IMR-90 (cell line): ENCODE measurements at regions not wholly inside any gene's neighbourhood (a gene's known extent, or its start where the extent isn't known, plus 50 kb on each side); places are given as distances from the start of the nearest gene placed in this dataset.

Experiments used
- CEBPB ChIP-seq: IDR thresholded peaks from 2 replicates; pipeline ENCODE4 v1.6.1; 2012; ENCODE audit warnings: low read depth, low read length, improper control_type of control experiment
- CTCF ChIP-seq: conservative IDR thresholded peaks from 2 replicates; pipeline ENCODE4 v1.5.1; 2012; ENCODE audit warnings: mild to moderate bottlenecking, low read depth, low read length, improper control_type of control experiment
- MXI1 ChIP-seq: IDR thresholded peaks from 2 replicates; pipeline ENCODE4 v1.6.1; 2012; ENCODE audit warnings: low read depth, mild to moderate bottlenecking, low read length, moderate library complexity, borderline replicate concordance
- NFE2L2 ChIP-seq: fragments of 150-350 bp; IDR thresholded peaks from 2 replicates; pipeline ENCODE4 v1.6.1; 2016; ENCODE audit warnings: low read depth, mild to moderate bottlenecking, low read length
- POLR2A ChIP-seq: IDR thresholded peaks from 2 replicates; pipeline ENCODE4 v1.6.1; 2012; ENCODE audit warnings: mild to moderate bottlenecking, low read depth, low read length
- RCOR1 ChIP-seq: IDR thresholded peaks from 2 replicates; pipeline ENCODE4 v1.6.1; 2012; ENCODE audit warnings: mild to moderate bottlenecking, low read length, improper control_type of control experiment; ENCODE audit not compliant: insufficient replicate concordance

DNA sequence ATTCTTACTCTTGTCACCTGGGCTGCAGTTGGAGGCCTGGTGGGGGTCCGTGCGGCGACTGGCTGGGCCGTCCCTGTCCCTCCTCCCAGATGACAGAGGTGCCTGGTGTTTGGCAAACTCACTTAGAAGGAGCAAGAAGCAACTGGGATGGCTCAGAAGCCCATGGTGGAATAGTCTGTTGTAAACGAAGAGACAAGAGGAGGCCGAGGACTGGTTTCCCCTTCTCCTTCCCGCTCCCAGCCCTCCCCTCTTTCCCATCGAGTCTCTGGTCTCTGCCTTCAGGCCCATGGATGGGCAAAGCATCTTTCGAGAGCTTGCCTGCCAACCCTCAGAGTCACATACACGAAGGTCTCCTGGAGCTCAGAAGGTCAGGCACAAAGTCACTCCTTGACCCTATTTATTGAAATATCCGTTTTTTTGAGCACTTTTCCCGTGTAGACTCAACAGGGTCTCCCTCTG, 364.4 kb downstream of the SEC14L1 start:
- TF ChIP-seq CTCF, result no peak
- TF ChIP-seq POLR2A, result no peak
- TF ChIP-seq NFE2L2, result no peak
- TF ChIP-seq RCOR1, result no peak
- no peak for TF ChIP-seq MXI1
- TF ChIP-seq CEBPB, result no peak
